ENCODE measurements at regions not wholly inside any gene's neighbourhood (a gene's known extent, or its start where the extent isn't known, plus 50 kb on each side); places are given as distances from the start of the nearest gene placed in this dataset.

DNA sequence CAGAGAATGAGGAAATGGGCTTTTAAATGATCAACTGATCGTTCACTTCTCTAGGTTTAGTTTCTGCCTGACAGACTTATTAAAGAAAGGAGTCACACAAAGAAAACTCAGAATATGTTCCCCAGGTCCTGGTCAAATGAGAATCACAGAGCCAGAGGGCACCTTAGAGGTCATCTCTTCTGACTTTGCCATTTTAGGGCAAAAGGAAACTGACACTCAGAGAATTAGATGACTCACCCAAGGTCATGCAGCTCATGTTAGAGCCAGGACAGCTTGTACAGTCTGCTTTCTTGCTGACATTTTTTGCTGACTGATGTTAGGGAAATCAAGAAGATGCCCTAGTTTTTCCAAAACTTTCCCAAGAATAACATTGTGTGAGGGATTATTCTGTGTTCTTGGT is 312.7 kb upstream of the SP8 start:
- H3K4me3 Mint-ChIP-seq = no peak overlapping the region
- peaks cover 0 to 2% (median 2%) of the 10 kb centered on the region in 3 donors for H3K27me3 Mint-ChIP-seq (ENCODE audit: low read depth in 3 of 3)
- no peaks in the 10 kb centered on the region for H3K4me1 ChIP-seq (ENCODE audit: control insufficient read depth in 1 of 2, insufficient read depth in 2 of 2, low read length in 2 of 2)
- H3K36me3 ChIP-seq (replicated peaks in 1 of 2; ENCODE audit: control insufficient read depth in 1 of 2, insufficient read depth in 2 of 2, low read length in 2 of 2) = no peaks in the 10 kb centered on the region
- H3K4me3 ChIP-seq (replicated peaks in 1 of 3; ENCODE audit: low read depth in 2 of 3, low read length in 3 of 3) = no peak overlapping the region
- no peak overlapping the region for H3K9ac ChIP-seq (ENCODE audit: insufficient read depth, low read length, poor library complexity, severe bottlenecking)
- no peak overlapping the region for H2AFZ ChIP-seq (ENCODE audit: insufficient read depth, low read depth, low read length, poor library complexity, severe bottlenecking)
- peaks cover 0 to 8% (median 6%) of the 10 kb centered on the region in 7 donors for H3K9me3 Mint-ChIP-seq
- no peaks in the 10 kb centered on the region for H3K4me1 Mint-ChIP-seq
- peaks cover 3 to 4% of the 10 kb centered on the region in 2 donors for H3K9me3 ChIP-seq (replicated peaks in 1 of 2; ENCODE audit: control insufficient read depth in 1 of 2, insufficient read depth in 1 of 2, low read length in 2 of 2)
- no peak overlapping the region for H3K27ac Mint-ChIP-seq
- WGBS (ENCODE audit: insufficient coverage) = 100% methylated on average over 1 of the region's 1 CpG
- no peaks in the 10 kb centered on the region for H3K36me3 Mint-ChIP-seq
- TF ChIP-seq, protein P1, sequence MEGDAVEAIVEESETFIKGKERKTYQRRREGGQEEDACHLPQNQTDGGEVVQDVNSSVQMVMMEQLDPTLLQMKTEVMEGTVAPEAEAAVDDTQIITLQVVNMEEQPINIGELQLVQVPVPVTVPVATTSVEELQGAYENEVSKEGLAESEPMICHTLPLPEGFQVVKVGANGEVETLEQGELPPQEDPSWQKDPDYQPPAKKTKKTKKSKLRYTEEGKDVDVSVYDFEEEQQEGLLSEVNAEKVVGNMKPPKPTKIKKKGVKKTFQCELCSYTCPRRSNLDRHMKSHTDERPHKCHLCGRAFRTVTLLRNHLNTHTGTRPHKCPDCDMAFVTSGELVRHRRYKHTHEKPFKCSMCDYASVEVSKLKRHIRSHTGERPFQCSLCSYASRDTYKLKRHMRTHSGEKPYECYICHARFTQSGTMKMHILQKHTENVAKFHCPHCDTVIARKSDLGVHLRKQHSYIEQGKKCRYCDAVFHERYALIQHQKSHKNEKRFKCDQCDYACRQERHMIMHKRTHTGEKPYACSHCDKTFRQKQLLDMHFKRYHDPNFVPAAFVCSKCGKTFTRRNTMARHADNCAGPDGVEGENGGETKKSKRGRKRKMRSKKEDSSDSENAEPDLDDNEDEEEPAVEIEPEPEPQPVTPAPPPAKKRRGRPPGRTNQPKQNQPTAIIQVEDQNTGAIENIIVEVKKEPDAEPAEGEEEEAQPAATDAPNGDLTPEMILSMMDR (IDR thresholded peaks at IDR 0.05) = no peak
- no peak overlapping the region for H3K4me2 ChIP-seq (replicated peaks; ENCODE audit: extremely low read depth, low read length, poor library complexity, severe bottlenecking)
- H3K27ac ChIP-seq (ENCODE audit: low read depth in 1 of 2, low read length in 2 of 2) = no peak overlapping the region
- H3K27me3 ChIP-seq (ENCODE audit: control insufficient read depth in 2 of 2, insufficient read depth in 2 of 2, low read length in 2 of 2) = no peaks in the 10 kb centered on the region
- no peak for DNase-seq
- intact Hi-C loops (cut with micrococcal nuclease) = no loop called here
- H4K20me1 ChIP-seq (ENCODE audit: insufficient read depth, low read length) = no peaks in the 10 kb centered on the region
- no peaks in the 10 kb centered on the region for H3K79me2 ChIP-seq (ENCODE audit: insufficient read depth, low read length)

DNA sequence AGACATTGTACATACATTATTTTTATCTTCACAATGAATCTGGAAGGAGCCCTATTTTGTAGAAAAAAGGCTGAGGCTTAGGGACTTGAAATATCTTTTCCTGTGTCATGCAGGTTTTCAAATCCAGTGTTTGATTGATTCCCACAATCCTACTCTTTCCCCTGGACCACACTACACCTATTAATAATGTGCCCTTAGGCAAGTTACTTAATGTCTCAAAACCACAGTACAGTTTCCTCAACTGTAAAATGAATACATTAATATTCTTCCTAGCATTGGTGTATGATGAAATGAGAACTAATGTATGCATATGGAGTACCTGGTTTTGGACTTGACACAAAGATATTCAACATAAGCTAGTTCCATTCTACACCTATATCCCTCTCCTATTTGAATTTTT is 313.3 kb upstream of the SP8 start:
- intact Hi-C loops (cut with micrococcal nuclease) = no loop called here
- Mint-ChIP-seq H3K9me3 (peaks cover 0 to 9% (median 7%) of the 10 kb centered on the region in 7 donors), H3K4me1 (no peaks in the 10 kb centered on the region), H3K27me3 (ENCODE audit: low read depth in 3 of 3) (peaks cover 0 to 2% (median 2%) of the 10 kb centered on the region in 3 donors), H3K36me3 (no peaks in the 10 kb centered on the region), H3K4me3 (no peak overlapping the region), H3K27ac (no peak overlapping the region)
- Histone ChIP-seq H3K4me3 (replicated peaks in 1 of 3; ENCODE audit: low read depth in 2 of 3, low read length in 3 of 3) (no peak overlapping the region), H3K79me2 (ENCODE audit: insufficient read depth, low read length) (no peaks in the 10 kb centered on the region), H3K4me2 (replicated peaks; ENCODE audit: extremely low read depth, low read length, poor library complexity, severe bottlenecking) (no peak overlapping the region), H3K4me1 (ENCODE audit: control insufficient read depth in 1 of 2, insufficient read depth in 2 of 2, low read length in 2 of 2) (no peaks in the 10 kb centered on the region), H3K27me3 (ENCODE audit: control insufficient read depth in 2 of 2, insufficient read depth in 2 of 2, low read length in 2 of 2) (no peaks in the 10 kb centered on the region), H3K9me3 (replicated peaks in 1 of 2; ENCODE audit: control insufficient read depth in 1 of 2, insufficient read depth in 1 of 2, low read length in 2 of 2) (peaks cover 4 to 6% of the 10 kb centered on the region in 2 donors), H3K27ac (ENCODE audit: low read depth in 1 of 2, low read length in 2 of 2) (no peak overlapping the region), H3K36me3 (replicated peaks in 1 of 2; ENCODE audit: control insufficient read depth in 1 of 2, insufficient read depth in 2 of 2, low read length in 2 of 2) (no peaks in the 10 kb centered on the region), H3K9ac (ENCODE audit: insufficient read depth, low read length, poor library complexity, severe bottlenecking) (no peak overlapping the region), H2AFZ (ENCODE audit: insufficient read depth, low read depth, low read length, poor library complexity, severe bottlenecking) (no peak overlapping the region), H4K20me1 (ENCODE audit: insufficient read depth, low read length) (no peaks in the 10 kb centered on the region)
- TF ChIP-seq, protein P1 (IDR thresholded peaks at IDR 0.05) = no peak
- no peak for DNase-seq

Data from CD14-positive monocyte (primary cell).